MV-4-11 (cell line): ENCODE measurements at regions not wholly inside any gene's neighbourhood (a gene's known extent, or its start where the extent isn't known, plus 50 kb on each side); places are given as distances from the start of the nearest gene placed in this dataset.

ENCODE experiments used
- DNase-seq: peaks from one replicate; lab custom pipeline; 2025; lab: John Stamatoyannopoulos, UW

DNA sequence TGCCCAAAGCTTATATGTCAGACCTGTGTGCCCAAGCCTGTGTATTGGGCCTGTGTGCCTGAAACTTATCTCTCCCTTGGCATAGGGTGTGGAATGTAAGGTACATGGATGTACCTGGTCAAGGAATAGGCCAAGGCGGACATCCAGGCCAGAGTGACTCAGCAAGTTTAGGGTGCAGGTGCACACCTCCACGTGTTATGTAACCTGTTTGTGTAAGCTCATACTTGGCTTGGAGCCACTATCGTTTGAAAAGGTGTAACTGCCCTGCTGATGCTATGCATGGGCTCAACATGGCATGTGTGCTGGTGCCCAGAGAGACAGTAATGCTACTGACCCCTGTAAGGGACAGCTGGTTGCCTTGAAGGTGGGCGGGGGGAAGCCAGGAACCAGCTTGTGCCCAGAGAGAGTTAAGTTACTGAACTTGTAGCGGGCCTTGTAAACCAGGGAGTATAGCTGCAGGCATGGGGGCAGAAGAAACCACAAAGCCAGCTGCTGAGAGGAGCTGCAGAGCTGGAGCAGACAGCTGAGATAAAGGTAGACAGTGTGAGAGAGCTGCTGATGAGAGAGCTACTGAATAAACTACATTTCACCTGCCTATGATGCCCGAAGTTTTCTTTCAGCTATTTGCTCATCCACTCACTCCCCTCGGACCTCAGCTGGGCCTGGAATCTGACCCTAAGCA lies 656.4 kb upstream of the ZWINT start:
- no peak for DNase-seq

DNA sequence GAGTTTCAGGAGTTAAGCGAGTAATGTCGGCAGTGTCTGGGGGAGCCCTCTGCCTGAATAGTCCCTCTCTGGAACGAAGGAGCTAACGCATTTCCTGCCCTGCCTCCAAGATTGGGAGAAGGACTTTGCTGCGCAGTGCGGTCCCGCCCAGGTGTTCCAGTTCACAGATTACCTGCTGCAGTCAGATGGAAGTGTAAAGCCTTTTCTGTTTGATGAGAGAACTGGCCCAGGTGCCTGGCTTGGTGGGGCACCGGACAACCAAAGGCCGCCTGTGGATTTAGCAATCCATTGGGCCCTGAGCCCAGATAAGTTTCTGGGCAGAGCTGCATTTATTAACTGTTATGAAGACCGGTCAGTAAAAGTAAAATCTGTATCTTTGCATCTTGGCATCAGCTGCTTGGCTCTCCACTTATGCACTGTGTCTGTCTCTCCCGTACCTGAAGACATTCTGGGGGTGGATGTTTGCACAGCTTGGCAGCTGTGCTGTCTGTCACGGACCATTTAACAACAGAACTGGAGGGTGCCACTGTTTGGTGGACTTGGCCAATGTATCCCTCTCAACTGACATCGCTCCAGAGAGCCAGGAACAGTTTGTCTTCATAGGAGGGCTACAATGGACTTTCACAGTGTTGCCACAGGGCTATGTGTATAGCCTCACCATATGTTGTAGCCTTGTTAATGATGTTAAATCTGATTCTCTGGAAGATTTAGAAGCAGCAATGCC lies 654.7 kb upstream of the ZWINT start:
- no peak for DNase-seq

- DNase-seq: no peak
Measured at GRCh38 chr10:57015187-57015586, 654.1 kb upstream of the ZWINT start.

GRCh38 chr10:57014758-57015157 lies 653.7 kb upstream of the ZWINT start:
- DNase-seq: no peak

DNA sequence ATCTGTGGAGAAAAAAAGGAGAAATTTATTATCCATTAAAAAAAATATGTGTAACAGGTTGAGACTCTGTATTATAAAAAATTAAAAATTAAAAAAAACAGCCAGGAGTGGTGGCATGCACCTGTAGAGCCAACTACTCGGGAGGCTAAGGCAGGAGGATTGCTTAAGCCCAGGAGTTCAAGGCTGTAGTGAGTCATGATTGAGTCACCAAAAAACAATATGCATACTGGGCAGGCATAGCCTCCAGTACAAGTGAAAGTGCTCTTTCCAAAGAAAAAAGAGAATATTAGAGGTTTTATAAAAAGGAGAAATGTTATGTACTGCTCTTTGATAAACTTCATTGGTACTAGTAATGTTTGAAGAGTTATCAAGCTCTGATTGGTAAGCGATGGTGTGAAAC lies 647.1 kb upstream of the ZWINT start:
- no peak for DNase-seq

- peak; percentile 18 for DNase-seq
Measured at GRCh38 chr10:56991591-56992069, 630.6 kb upstream of the ZWINT start.

DNA sequence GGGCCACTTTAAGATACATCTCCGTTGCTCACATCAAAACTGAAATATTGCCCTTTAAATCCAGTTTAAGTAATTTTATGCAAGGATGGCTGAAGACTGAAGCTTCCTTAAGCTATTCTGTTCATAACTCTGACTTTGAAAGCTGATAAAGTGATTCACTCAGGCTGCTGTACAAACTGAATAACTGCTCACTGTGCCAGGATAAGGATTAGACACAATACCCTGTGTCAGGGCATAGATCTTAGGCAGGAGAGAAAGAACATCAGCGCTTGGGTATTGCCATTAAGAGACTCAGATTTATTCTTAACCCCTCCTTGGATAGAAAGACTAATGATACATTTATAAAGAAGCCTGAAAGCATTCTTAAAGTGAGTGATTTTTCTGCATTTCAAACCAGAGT lies 614.5 kb upstream of the ZWINT start:
- no peak for DNase-seq

GRCh38 chr10:56973766-56974165 lies 612.7 kb upstream of the ZWINT start:
- no peak for DNase-seq

DNA sequence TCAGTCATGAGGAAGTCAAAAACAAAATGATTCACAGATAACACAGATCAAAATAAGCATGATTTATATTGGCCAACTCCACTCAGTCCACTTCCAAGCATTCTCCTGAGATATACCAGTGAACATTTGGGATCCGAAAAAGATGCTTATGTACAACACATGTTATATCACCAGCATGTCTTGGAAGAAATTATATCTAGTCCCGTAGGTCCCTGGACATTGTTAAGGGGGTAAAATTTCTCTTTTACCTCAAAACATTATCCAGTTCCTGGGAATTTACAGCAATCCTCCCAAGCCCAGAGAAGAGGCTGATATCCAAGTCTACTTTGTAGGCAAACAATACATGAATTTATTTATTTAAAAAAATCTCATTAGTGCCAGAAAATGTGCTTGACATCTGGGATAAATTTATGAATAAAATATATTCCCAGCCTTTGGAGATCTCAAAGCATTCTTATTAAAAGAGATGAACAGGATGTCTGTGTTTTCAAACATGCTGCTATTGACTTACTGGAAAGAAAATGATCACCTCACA lies 582.2 kb upstream of the ZWINT start:
- no peak for DNase-seq

- no peak for DNase-seq
Measured at GRCh38 chr10:56934515-56934914, 573.5 kb upstream of the ZWINT start.

DNA sequence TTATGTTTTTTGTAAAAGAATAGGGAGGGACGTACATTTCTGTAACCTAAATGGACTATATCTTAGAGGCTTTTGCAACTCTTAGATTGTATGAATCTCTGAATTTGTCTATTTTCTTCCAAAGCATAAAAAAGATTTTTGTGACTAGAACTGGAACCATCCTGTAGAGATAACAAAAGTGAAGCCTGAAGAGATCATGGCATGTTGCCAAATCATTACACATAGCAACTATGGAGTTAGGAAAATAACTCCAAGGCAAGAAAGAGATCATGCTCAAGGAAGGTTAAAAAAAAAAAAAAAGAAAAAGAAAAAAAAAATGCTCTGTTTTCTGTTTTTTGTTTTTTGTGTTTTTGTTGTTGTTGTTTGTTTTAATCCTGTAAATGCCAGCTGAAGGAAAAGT lies 567.7 kb upstream of the ZWINT start:
- DNase-seq: no peak

DNA sequence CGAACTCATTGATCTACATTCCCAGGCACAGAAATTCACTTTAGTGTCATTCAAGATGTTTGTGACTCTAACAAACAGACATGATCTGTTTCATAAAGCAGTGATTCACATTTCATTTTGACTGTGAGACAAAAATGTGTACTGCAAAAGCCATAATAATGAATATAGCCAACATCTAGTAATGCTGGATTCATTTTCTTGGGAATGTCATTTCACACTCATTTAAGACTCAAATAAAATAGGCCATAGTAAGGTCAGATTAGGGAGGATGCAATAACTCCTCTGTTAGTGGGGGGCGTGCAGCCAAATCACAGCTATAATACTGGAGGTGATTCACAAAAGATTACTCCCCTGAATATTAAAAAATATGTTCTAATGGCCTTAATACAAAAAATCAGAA lies 566.6 kb upstream of the ZWINT start:
- no peak for DNase-seq

- DNase-seq: no peak
Measured at GRCh38 chr10:56920601-56921261, 559.7 kb upstream of the ZWINT start.

DNA sequence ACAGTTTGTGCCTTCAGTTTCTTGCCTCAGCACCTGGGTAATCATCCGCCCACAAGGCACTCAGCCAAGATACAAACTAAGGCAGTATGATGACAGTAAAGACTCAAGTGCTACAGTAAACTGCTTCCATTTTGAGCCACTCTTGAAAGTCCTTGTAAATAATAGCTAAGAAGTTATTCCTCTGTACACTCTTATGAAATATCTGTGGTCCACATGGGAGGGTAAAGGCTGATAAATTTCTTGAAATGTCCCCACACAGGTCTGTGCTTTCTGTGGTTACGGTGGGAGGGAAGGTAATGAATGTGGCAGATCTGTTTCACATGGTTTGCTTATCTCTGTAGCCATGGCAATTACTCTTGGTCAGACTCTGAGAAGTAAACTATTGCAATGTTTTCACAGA lies 551.0 kb upstream of the ZWINT start:
- DNase-seq: no peak

- DNase-seq: no peak
Measured at GRCh38 chr10:56905051-56905450, 544.0 kb upstream of the ZWINT start.

- no peak for DNase-seq
Measured at GRCh38 chr10:56902554-56902953, 541.5 kb upstream of the ZWINT start.

DNA sequence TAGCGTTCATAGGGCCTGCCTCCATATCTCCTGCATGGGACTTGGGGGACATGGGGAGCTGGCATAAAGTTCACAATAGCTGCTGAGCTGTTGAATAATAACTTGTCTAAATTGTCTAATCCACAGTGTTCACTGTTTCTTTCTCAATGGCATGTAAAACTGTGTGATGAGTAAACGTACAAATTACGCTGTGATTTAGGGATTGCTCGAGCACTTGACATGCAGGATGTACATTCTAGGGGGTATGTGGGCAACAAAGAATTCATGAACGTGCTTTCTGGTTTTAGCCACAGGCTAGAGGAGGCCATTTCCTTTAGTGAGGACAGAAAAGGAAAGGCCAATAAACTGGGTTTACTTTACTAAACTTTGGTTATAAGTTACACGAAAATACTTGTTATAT lies 534.2 kb upstream of the ZWINT start:
- DNase-seq: no peak

GRCh38 chr10:56881218-56881617 lies 520.2 kb upstream of the ZWINT start:
- no peak for DNase-seq

DNA sequence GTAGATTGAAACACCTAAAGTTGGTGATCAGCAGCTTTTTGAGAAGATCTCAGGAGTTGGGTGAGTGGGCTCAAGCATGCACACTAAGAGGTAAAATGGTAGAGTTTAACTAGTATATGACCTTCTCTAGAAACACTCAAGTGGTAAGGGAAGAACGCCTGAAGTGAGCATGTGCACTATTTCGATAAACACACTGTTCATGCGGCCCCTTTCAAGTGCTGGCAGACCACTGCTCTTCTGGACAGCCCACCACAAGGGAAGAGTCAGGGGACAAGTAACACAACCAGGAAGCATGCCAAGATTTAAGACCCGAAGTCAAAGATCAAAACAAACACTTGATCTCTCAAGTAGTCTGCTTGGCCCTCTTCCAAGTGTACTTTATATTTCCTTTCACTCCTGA lies 519.5 kb upstream of the ZWINT start:
- DNase-seq: no peak

DNA sequence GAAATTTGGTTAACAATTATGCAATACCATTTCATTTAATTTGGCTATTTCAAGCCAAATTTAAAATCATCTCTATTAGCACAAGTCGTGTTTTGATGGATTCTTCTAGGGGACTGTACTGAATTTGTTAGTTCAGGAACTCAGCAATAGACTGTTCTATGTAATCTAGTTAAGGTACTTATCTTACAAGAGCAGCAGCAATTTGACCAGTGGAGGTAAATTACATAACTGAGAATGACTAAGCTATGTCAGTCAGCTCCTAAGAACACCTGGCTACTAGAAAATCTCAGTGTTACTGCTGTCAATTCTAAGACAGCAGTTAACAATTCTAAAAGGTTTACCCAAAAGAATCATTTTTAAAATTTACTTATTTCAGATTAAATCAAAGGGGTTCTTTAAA lies 513.9 kb upstream of the ZWINT start:
- DNase-seq: no peak

GRCh38 chr10:56871160-56871668 lies 510.2 kb upstream of the ZWINT start:
- no peak for DNase-seq

- no peak for DNase-seq
Measured at GRCh38 chr10:56867236-56867635, 506.2 kb upstream of the ZWINT start.

DNA sequence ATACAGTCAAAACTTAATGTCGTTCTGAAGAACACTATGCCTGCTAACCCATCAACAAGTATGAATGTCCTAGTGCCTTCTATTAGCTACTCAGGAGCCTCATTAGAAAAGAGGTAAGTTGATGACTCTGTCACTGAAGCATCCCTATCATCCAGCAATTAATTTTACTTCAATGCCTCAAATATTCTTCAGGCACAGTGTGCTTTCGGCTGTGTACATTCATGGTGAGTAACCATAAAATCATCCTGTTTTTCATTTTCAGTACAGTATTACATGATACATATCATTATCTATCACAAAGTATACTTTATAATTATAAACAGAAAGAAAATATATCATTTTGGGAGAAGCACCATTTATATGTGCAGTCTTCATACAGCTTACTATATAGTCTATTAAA lies 495.5 kb upstream of the ZWINT start:
- DNase-seq: no peak
